ENCODE measurements at regions not wholly inside any gene's neighbourhood (a gene's known extent, or its start where the extent isn't known, plus 50 kb on each side); places are given as distances from the start of the nearest gene placed in this dataset.

DNA sequence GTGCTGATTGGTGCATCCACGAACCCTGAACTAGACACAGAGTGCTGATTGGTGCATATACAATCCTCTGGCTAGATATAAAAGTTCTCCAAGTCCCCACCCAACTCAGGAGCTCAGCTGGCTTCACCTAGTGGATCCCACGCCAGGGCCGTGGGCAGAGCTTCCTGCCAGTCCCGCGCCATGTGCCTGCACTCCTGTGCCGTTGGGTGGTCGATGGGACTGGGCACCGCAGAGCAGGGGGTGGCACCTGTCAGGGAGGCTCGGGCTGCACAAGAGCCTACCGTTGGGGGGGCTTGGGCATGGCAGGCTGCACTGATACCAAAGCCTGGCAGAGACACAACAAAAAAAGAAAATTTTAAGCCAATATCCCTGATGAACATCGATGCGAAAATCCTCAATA, 185.4 kb upstream of the ASCC3 start:
- Histone ChIP-seq H3K4me3 (no peak overlapping the region), H3K4me1 (no peaks in the 10 kb centered on the region), H3K27ac (no peak overlapping the region), H3K9me3 (peaks cover 0 to 28% (median 0%) of the 10 kb centered on the region in 3 donors), H3K36me3 (no peaks in the 10 kb centered on the region), H3K27me3 (no peaks in the 10 kb centered on the region)
- ATAC-seq = no peak
- 81 to 100% methylated on average over 1 to 3 of the region's 12 CpGs for WGBS, 2 donors (ENCODE audit: low coverage in 1 of 2)
- no peak for TF ChIP-seq EP300 (IDR thresholded peaks at IDR 0.05)
- no peak for TF ChIP-seq POLR2A (IDR thresholded peaks at IDR 0.05)
- TF ChIP-seq POLR2AphosphoS5 (IDR thresholded peaks at IDR 0.05) = no peak
- TF ChIP-seq, protein P1, sequence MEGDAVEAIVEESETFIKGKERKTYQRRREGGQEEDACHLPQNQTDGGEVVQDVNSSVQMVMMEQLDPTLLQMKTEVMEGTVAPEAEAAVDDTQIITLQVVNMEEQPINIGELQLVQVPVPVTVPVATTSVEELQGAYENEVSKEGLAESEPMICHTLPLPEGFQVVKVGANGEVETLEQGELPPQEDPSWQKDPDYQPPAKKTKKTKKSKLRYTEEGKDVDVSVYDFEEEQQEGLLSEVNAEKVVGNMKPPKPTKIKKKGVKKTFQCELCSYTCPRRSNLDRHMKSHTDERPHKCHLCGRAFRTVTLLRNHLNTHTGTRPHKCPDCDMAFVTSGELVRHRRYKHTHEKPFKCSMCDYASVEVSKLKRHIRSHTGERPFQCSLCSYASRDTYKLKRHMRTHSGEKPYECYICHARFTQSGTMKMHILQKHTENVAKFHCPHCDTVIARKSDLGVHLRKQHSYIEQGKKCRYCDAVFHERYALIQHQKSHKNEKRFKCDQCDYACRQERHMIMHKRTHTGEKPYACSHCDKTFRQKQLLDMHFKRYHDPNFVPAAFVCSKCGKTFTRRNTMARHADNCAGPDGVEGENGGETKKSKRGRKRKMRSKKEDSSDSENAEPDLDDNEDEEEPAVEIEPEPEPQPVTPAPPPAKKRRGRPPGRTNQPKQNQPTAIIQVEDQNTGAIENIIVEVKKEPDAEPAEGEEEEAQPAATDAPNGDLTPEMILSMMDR (IDR thresholded peaks at IDR 0.05) = no peak

DNA sequence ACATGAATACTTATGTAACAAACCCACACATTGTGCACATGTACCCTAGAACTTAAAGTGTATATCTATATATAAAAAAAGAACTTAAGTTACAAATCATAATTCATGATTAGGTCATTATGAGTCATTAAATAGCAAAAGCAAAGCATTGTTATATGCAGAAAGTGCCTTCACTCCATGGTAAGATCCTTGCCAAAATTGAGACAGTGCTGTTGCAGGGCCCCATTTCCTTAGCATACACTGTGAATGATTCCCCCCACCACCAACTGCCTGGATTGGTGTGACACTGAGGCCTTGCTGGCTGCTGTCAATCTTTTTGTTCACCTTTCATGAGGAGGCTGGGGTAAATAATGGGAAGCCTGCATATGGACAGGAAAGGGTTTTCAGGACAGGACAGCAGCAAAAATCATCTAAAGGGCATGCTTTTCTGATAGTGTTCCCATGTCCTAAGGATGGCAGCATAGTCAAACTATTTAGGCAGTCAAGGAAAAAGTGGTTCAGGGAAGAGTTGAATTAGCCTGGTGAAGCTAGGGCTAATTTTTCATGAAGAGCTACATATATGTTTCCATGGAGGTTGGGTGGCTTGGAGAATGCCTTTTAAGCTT, 188.2 kb upstream of the ASCC3 start:
- no peak for ATAC-seq
- Histone ChIP-seq H3K9me3 (peaks cover 0 to 28% (median 0%) of the 10 kb centered on the region in 3 donors), H3K27me3 (no peaks in the 10 kb centered on the region), H3K4me3 (no peak overlapping the region), H3K36me3 (no peaks in the 10 kb centered on the region), H3K4me1 (no peaks in the 10 kb centered on the region), H3K27ac (no peak overlapping the region)
- TF ChIP-seq EP300 (IDR thresholded peaks at IDR 0.05) = no peak
- no peak for TF ChIP-seq POLR2A (IDR thresholded peaks at IDR 0.05)
- no peak for TF ChIP-seq POLR2AphosphoS5 (IDR thresholded peaks at IDR 0.05)
- TF ChIP-seq, protein P1 (IDR thresholded peaks at IDR 0.05) = no peak

DNA sequence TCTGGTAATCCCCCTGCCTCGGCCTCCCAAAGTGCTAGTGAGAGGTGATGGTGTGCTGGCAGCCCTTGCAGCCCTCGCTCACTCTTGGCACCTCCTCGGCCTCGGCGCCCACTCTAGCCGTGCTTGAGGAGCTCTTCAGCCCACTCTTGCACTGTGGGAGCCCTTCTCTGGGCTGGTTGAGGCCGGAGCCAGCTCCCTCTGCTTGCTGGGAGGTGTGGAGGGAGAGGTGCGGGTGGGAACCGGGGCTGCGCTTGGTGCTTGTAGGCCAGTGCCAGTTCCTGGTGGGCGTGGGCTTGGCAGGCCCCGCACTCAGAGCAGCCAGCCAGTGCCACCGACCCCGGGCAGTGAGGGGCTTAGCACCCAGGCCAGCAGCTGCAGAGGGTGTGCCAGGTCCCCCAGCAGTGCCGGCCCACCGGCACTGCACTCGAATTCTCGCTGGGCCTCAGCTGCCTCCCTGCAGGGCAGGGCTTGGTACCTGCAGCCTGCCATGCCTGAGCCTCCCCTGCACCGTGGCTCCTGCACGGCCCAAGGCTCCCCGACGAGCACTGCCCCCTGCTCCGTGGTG, 189.0 kb upstream of the ASCC3 start:
- no peak for ATAC-seq
- WGBS, 2 donors (ENCODE audit: low coverage in 1 of 2) = no CpG with 5 or more reads among the region's 23 CpGs
- Histone ChIP-seq H3K36me3 (no peaks in the 10 kb centered on the region), H3K9me3 (peaks cover 0 to 28% (median 0%) of the 10 kb centered on the region in 3 donors), H3K4me1 (no peaks in the 10 kb centered on the region), H3K4me3 (no peak overlapping the region), H3K27ac (no peak overlapping the region), H3K27me3 (no peaks in the 10 kb centered on the region)
- no peak for TF ChIP-seq POLR2A (IDR thresholded peaks at IDR 0.05)
- TF ChIP-seq, protein P1 (IDR thresholded peaks at IDR 0.05) = no peak

DNA sequence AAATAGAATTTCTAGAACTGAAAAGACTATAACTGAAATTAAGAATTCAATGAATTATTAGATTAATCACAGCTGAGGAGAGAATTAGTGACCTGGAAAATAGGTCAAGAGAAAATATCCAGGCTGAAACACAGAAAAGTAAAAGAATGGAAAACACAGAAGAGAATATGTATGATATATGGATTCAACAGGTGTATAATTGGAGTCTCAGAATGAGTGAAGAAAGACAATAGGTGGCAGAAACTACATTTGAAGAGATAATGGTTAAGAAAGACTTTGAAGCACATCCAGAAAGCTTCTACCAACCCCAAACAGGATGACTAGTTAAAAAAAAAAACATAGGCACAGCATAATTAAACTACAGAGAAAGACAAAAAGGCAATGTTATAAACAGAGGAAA, 196.2 kb upstream of the ASCC3 start:
- Histone ChIP-seq H3K4me3 (no peak overlapping the region), H3K27ac (no peak overlapping the region), H3K36me3 (no peaks in the 10 kb centered on the region), H3K27me3 (no peaks in the 10 kb centered on the region), H3K9me3 (peaks cover 0 to 17% (median 0%) of the 10 kb centered on the region in 3 donors), H3K4me1 (peaks cover 0 to 6% (median 0%) of the 10 kb centered on the region in 3 donors)
- no peak for ATAC-seq
- TF ChIP-seq EP300 (IDR thresholded peaks at IDR 0.05) (no peak), POLR2AphosphoS5 (IDR thresholded peaks at IDR 0.05) (no peak), POLR2A (IDR thresholded peaks at IDR 0.05) (no peak)
- TF ChIP-seq, protein P1 (IDR thresholded peaks at IDR 0.05) = no peak

DNA sequence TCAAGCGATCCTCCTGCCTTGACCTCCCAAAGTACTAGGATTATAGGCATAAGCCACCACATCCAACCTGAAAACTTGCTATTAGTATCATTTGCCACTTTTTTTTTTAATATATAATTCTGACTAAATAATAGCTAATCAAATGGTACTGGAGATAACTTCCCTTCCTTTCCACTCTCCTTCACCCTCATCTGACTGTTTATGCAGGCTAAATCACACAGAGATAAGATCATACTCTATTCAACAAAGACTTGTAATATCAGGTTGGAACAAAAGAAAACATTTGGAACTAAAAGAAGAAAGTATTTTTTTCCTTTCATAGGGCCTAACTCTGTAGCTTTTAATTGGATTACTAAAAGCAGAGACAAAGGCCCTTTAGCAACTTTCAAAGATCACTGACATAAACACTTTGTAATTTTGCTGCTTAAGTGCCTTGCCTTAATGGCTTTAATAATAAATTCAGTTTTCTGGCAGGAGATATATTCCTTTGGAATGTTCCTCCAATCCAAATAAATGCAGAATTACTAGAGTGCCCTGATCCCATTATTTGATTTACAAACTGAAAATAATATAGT, 198.7 kb upstream of the ASCC3 start:
- H3K27ac ChIP-seq = no peak overlapping the region
- no peaks in the 10 kb centered on the region for H3K36me3 ChIP-seq
- ATAC-seq = no peak
- H3K4me3 ChIP-seq = no peak overlapping the region
- TF ChIP-seq, protein P1 (IDR thresholded peaks at IDR 0.05) = no peak
- TF ChIP-seq EP300 (IDR thresholded peaks at IDR 0.05) (no peak), POLR2A (IDR thresholded peaks at IDR 0.05) (no peak), POLR2AphosphoS5 (IDR thresholded peaks at IDR 0.05) (no peak)
- no peaks in the 10 kb centered on the region for H3K27me3 ChIP-seq
- 69 to 100% methylated on average over 1 of the region's 1 CpG for WGBS, 2 donors (ENCODE audit: low coverage in 1 of 2)
- peaks cover 0 to 6% (median 0%) of the 10 kb centered on the region in 3 donors for H3K4me1 ChIP-seq
- H3K9me3 ChIP-seq = peaks cover 0 to 17% (median 0%) of the 10 kb centered on the region in 3 donors

Measured in gastroesophageal sphincter (tissue), 4 donors.